NCI-H1417 (cell line): ENCODE measurements at regions not wholly inside any gene's neighbourhood (a gene's known extent, or its start where the extent isn't known, plus 50 kb on each side); places are given as distances from the start of the nearest gene placed in this dataset.
A peak's percentile ranks its signal among the peaks of the same experiment; 100 is the strongest.
"Not testable (repeated sequence)": the region's sequence is repeated elsewhere in the genome, so short reads cannot be mapped to it uniquely, and the experiment has no call there.

Experiments
- DNase-seq, 3 experiments: peaks; one replicate each; lab custom pipeline; 2025; lab: John Stamatoyannopoulos, UW

DNA sequence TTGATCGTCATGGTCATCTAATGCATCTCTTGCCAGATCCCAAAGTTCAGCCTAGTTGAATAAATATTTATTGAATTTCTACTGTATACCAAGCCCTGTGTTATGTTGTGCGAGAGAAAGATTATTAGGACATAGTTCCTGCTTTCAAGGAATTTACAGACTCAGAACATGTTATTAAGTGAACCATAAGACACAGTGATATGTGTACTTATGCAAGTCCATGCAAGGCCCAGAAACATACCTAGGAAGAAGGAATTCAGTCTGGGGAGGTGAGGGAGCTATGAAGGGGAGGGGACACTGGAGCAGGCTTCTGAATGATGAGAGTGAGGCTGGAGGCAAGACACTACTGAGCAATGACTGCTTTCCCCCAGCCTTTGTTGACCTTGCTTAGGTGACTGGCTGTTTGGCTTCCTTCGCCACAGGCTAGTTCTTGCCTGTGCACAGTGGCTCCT is 81.4 kb downstream of the ACAA2 start:
- DNase-seq: no peak

DNA sequence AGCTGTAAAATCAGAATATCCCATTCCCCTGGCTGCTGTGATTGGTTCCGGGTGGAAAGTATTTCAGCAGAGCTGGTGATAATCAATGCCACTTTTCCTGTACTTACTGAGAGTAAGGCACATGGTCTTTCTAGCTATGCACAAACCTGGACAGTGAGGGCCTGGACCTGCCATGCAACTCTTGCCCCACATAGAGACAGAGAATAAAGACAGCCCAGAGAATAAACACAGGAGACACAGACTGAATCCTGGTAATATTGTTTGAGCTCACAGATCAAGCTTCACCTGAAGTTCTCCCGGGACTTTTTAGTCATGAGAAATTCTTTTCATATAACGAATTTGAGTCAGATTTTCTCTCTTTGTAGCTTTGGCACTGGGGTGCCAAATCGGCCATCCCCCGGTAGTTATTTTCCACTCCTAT is 81.9 kb downstream of the ACAA2 start:
- no peak for DNase-seq

DNA sequence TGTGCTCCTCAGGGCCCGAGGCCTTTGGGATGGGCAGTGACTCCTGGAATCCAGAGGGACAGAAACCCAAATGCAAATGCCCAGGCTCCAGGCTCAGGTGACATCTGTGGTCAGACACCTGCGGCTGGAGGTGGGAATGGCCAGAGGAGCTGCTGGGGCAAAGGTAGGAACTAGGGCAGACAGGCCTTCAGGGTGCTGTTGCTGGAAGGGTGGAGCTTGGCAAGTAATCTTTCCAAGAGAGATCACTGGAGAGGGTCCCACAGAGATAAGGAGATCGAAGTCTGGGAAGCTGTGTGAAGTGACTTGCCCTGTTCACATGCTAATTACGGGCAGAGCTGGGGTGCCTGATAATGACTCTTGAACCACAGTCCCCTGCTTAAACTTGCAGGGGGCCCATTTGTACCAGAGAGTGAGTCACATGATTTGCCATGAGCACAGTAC is 82.4 kb downstream of the ACAA2 start:
- DNase-seq: no peak

DNA sequence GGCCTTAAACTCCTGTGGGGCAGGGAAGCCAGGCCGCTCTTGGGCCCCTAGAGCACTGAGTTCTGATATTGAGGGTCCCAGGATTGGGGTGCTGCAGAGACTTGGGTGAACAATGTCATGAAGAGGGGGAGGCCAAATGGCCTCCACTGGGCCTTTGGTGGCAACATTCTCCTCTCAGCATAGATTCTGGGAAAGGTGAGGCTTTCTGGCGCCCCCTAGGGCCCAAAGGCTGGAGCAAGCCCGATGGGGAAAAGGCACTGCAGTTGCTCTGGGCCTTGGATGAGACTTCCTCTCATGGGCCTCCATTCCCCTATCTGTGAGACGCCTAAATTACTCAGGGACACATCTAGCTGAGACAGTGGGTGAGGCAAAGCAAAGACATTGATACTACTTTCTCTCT is 84.8 kb downstream of the ACAA2 start:
- DNase-seq: peak; percentile 39 to 70 (median 42)

DNA sequence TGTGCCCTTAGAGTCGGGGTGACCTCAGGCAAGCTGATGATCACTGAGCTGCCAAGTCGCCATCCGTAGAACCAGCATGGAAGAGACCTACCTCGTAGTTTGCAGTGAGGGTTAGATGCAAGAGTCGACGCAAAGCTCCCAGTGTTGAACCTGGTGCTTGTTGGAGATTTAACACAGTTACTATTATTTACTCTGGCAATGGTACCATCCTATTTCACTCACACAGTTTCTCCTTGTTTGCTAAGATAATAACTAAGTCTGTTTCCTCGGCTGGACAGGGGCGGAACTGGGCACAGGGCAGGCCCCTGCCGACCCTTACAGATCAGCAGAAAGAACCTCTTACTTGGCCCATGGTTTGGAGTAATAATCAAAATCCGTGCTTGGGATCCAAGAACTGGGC is 85.5 kb downstream of the ACAA2 start:
- no peak for DNase-seq

DNA sequence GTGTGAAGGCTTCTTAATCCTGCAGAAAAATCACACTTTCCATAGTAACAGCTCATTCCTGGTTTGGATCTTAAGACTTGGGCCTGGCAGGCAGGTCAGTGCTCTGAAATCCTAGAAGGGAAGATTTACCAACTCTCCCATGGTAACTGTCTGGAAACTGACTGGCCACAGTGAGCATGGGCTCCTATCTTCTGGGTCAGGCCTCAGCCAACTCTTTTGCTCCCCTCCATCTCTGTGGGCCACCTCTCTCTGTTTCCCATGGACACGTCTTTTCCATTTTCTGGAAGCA is 86.7 kb downstream of the ACAA2 start:
- DNase-seq: no peak

DNA sequence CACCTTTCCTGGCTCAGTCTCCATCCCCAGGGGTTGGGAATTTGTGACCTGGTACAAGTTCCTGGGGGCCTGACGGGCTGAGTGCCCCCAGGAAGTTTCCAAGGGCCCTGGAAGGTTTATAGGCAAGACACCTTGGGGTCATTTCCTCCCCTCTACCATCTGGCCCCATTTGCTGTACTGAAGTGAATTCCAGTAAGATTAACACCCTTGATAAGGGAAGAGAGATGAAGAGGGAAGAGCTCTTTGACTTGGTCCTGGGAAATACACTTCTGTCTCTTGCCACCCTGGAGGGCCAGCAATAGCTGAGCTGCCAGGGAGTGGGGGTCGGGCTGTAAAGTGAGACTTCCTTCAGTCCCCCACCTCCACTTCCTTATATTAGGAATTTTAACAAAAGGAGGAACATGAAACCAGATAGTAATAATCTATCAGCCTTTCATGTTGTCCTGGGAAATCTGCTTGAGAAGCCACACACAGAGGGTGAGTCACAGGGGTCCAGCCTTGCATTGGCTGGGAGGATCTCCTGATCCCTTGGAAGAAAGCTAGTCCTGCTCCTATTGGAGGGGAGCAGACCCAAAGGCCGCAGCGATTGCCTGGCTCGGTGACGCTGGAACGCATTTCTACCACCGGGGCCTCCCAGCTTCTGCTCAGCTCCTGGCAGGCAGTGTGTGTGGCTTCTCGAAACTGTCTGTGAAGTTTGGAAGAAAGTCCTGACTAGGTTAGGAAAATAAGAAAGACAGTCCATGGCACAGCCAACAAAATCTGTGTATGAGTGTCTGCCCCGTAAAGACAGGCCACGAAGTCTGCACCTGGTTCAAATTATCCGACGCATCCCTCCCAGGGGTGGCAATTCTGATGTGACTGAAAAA is 87.3 kb downstream of the ACAA2 start:
- no peak for DNase-seq

DNA sequence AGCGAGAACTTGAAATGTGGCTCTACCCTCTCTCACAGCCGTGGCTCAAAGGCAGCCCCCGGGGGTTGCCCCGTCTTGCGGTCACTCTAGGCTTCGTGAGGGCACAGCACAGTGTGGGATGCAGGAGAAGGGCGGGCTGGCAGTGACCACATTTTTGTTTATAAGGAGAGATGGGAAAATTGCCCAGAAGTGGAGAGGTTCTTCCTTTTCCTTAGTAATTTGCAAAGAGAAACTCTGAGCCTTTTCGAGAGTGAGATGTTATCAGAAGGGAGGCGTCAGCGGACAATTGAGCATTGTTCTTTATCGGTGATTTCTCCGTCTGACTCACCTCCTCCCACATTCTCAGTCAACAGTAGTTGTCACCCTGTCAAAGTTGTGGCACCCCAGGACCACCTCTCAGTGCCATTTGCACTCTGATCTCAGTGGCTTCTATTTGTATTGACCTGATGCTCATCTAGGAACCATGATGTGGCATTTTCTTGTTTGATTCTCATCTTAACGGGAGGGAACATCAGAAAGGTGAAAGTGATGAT is 89.6 kb downstream of the ACAA2 start:
- no peak for DNase-seq

DNA sequence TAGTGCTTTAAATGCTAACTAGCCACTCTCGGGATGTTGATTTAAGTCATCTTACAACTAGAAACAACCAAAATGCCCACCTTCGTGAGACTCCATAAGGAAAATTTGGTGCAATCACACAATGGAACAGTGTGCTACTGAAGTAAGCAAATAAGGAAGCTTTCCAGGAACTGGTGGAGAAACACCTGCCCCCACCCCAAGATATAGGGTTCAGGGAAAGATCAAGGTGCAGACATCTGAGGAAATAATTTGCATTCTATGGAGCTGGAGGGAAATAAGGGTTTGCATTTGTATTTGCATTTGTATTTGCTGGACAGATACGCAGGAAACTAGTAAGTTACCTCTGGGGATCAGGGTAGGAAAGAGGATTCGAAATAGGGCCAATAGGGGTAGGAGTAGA is 90.9 kb downstream of the ACAA2 start:
- no peak for DNase-seq

DNA sequence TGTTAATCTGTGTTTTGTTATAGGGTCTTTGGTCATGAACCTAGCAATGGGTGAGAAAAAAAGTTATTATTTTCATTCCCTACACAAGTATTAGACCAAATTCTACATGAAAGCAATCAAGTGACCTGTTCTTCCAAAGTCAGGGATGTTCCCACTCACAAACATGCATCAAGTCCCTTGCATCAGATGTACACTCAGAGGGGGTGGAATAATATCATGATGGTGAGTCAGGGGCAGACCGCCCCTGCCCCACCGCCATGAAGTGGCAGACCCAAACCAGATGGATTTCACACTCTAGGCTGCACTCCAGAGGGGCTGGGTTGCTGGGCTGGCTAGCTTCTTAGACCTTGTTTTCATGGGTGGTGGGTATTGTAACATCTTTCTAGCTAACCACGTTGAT is 91.4 kb downstream of the ACAA2 start:
- no peak for DNase-seq

DNA sequence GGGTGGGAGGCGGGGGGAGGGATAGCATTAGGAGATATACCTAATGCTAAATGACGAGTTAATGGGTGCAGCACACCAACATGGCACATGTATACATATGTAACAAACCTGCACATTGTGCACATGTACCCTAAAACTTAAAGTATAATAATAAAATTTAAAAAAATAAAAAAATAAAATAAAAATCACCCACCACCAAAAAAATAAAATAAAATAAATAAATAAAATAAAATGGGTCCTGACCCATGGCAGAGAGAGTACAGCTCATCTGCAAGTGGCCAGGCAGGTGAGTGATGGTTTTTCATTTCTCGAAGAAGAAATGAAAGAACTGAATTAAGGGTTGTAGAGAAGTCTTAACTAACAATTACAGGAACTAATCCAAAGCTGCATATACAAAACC is 92.4 kb downstream of the ACAA2 start:
- DNase-seq: not testable (repeated sequence)

DNA sequence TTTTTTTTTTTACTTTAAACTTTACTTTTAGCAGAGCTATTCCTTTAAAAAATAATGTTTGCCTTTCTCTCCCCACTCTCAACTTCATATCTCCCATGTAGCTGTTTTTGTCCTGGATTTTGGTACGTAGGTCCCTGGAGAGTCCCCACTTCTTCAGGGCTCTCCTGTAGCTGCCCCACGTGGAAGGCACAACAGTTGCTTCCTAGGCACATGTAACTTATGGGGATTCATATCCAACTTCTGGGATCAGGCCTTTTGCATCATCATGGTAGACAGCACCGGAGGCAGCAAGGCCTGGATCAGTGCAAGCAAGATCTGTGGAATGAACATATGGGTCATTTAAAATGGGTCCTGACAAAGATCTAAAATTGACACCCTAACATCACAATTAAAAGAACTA is 95.7 kb downstream of the ACAA2 start:
- DNase-seq: no peak

DNA sequence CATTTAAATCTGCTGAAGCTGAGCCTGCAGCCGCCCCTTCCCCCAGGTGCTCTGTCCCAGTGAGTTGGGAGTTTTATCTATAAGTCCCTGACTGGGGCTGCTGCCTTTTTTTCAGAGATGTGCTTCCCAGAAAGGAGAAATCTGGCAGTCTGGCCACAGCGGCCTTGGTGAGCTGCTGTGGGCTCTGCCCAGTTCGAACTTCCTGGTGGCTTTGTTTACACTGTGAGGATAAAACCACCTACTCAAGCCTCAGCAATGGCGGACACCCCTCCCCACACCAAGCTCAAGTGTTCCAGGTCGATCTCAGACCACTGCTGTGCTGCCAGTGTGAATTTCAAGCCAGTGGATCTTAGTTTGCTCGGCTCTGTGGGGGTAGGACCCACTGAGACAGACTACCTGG is 97.3 kb downstream of the ACAA2 start:
- DNase-seq: peak in 1 of 3 experiments; percentile 7

DNA sequence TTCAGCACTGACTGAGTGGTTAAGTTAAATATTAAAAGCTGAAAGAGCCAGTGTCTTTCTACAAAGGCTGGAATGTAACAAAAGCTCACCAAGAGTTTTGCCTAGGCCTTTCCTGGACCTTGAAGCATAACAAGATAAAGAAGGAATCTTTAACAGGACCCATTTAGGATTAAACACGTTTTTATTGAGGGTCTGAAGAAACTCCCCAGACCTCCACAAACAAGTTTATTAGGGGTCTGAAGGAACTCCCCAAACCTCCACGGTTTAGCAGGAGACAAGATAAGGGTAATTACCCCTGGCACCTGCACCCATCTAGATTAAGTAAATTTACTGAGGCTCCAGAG is 104.0 kb downstream of the ACAA2 start:
- no peak for DNase-seq

DNA sequence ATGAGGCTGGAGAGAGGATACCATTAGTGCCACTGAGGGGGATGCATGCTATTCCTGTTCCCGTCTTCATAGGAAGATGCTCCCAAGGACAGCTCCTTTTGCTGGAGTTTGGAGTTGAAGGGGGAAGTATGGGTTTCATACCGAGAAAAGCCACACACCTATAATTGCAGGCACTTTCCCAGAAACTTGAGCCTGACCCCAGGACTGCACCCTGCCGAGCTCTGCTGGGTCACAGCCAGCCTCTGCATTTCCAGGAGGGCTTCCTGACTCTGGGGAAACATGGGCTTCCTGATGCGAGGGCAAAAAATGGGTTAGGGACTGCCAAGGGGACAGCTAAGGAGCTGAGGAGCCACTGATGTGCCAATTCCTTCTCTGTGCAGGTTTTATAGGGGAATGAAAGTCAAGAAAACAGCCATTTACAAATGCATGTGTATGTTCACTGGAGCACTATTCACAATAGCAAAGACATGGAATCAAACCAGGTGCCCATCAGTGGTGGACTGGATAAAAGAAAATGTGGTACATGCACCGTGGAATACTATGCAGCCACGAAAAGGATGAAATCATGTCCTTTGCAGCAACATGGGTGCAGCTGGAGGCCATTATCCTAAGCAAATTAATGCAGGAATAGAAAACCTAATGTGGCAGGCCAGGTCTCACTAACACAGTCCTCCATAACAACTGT is 104.5 kb downstream of the ACAA2 start:
- DNase-seq: no peak

DNA sequence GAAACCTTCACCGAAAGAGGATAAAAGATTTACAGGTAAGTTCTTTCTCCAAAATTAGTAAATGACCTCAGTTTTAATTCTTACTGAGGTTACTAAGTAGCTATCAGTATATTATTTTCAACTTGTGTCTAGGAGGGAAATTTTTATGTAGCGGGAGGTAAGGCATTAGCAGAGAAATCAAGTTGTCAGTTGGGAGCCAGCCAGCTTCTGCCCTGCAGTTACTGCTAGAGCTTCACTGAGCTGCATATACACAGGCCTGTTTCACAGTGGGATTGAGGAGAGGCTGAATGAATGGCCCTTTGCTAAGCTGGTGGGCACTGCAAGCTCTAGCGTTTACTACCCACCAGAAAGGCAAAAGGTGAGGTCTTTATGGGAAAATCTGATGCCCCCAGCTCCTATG is 105.7 kb downstream of the ACAA2 start:
- DNase-seq: no peak

DNA sequence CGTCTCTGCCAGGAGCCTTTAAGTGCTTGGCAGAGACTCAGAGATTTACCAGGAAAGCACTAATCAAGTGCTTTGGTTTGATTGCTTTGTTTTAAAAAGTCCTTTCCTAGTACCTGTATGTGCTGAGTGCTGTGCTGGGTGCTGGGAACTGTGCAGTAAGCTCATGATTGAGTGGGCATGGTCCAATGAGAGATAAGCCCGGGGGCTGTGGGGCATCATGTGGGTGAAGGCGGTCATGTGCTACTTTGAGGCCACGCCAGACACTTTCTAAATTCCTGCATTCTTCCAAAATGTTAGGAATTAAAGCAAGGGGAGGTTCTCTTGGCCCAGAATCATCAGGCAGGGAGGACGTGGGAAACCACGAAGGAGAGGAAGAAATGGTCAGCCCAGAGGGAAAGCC is 109.0 kb downstream of the ACAA2 start:
- no peak for DNase-seq

DNA sequence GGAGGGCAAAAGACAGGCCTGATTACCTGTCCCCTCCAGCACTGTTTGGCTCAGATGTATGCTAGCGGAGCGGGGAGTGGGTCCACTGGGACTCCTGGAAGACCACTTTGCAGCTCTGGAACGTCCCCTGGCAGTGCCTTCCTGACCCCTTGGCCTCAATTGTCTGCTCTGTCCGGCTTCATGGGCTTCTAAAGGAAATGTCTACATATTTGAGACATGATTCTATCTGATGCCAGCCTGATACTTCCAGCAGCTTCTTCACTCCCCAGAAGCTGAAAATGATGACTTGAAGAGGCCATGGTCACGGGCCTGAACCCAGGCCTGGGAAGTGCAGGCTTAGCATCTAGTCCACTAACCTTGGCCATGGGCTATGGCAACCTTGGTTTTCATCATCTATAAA is 112.1 kb downstream of the ACAA2 start:
- no peak for DNase-seq

DNA sequence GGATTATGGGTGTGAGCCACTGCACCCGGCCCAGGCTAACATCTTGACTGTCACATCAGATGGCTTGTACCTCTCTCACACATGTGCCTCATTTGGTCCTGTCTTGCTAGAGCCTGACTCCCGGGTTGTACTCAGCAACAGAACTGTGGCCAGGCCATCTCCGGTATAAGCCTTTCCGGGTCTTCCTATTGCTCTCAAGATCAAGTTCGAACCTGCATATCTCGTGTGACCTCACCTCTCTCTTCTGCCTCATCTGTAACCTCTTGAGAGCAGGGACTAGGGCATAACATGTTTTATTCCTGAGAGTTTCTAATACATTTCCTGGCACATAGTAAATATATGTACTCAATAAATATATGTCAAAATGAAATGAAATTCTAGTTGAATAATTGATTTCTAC is 114.0 kb downstream of the ACAA2 start:
- no peak for DNase-seq

DNA sequence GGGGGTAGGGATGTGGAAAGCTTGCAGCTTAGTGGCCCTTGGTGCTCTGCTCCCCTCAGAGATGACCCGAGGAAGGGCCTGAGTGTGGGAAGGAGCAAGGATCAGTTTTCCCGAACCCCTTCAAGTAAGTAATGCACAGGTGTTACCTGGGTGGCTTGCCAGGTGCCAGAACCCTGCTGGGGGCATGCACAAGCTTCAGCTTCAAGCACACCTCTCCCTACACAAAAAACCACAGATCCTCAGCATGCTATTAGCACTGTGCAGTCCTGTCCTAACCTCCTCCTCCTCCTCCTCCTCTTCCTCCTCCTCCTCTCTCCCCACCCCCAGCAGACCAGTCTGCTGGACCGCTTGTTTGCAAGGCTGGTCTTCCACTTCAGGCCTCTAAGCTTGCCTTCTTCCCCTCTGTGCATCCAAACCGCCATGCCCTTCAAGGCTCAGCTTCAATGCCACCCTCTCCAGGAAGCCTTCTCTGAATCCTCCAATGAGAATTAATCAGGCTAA is 114.8 kb downstream of the ACAA2 start:
- DNase-seq: no peak

DNA sequence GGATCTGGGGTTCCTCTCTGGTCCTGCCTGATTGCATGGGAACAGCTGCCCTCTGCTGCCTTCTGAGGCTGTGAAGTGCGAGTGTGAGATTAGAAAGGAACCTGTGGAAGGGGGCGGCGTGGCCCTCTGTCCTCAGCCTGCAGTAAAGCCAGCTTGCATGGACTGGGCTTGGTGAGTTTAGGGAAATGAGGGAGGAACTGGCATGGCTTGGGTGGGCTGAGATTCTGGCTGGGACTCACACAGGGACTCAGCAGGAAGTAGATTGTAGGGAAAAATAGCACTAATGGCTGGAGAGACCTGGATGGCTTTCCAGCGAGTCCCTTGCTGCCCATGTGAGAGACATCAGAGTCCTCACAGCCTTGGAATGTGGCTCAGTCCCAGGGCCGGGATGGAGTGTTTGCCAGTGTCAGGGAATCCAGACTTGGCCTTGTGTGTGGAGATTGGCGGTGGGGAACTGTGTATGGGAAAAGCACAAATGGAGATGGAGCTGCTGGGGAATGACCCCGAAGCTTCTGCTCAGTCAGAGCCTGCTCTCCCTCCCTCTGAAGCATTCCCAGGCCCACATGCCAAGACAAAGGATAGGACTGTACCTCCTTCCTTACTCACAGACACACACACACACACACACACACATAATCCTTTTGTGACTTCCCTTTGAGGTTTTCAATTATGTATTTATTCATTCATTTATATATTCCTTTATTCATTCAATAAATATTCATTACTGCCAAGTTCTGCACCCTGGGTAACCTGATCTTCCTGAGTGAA is 115.4 kb downstream of the ACAA2 start:
- peak in 1 of 3 experiments; percentile 16 for DNase-seq

DNA sequence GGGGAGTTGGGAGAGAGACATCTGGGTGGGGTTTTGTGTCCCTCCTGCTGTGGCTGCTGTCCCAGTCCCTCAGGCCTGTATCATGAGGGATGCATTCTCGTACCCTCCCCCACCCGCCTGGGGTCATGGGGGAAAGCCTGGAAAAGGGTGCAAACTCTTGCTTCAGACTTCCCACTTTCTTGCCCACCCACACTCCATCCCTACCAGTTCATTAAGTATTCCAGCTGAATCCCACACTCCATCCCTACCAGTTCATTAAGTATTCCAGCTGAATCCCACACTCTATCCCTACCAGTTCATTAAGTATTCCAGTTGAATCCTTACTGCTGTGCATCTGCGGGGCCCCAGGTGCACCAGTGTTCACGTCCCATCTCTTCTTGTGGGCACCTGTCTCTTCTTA is 116.3 kb downstream of the ACAA2 start:
- DNase-seq: no peak

DNA sequence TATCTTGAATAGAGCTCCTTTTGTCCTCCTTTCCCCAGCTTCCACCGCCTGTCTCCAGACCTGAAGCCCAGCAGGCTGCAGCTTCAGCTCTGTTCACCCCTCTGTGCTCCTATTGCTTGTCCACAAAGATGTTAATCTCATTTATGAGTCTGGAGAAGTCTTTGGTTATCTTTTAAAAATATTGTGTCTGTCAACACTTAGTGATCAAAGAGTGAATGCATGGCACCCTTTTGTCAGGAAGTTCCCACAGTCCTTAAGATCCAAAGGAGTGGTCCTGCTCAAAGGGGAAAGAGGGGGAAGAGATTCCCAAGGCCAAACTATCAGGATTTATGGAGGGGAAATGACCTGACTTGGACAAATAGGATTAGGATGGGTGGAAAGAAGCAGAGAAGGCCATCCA is 118.9 kb downstream of the ACAA2 start:
- DNase-seq: no peak
